ENCODE measurements at regions not wholly inside any gene's neighbourhood (a gene's known extent, or its start where the extent isn't known, plus 50 kb on each side); places are given as distances from the start of the nearest gene placed in this dataset.

DNA sequence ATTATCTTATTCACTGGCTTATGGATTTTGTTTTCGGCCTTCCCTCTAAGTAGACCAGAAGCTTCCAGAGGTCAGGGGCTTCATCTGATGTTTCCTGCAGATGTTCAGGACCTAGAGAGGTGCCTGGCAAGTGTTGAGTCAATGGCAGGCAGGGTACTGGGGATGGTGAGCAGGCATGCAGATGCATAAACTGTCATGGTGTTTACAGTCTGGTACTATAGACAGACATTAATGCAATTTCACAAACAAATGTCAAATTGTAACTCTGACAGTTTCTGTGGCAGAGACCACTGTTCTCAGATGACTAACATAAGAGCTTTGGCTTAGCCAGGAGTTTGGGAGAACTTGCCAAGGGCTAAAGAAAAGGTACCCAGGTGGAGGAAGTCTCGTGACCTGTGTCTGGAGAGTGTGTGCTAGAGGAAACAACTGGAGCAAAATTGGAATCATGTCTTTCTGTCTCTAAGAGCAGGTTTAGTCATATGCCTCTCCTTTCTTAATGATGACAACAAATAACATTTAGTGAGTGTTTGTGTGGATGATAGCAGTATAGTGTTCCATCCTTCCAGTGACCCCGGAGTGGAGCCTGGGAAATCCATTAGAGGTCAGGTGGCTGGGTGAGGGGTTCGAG, 53.7 kb upstream of the TRAK1 start:
- DNase-seq (ENCODE audit: low spot score) = no peak

DNA sequence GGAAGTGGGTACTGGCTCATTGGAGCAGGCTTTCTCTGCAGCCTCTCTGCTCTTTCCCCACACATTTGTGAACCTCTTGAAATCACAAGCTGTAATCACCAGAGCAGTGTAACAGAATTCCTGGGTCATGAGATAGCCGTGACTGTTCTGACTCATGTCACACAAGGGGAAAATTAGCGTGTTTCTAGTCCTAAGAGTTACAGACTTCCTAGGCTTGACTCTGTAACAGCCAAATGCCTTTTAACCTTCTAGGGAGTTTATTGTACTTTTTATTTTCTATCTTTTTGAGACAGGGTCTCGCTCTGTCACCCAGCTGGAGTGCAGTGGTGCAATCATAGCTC, 54.7 kb upstream of the TRAK1 start:
- peak; percentile 79 for DNase-seq (ENCODE audit: low spot score)

GRCh38 chr3:42035816-42036482, 55.2 kb upstream of the TRAK1 start:
- no peak for DNase-seq (ENCODE audit: low spot score)

DNA sequence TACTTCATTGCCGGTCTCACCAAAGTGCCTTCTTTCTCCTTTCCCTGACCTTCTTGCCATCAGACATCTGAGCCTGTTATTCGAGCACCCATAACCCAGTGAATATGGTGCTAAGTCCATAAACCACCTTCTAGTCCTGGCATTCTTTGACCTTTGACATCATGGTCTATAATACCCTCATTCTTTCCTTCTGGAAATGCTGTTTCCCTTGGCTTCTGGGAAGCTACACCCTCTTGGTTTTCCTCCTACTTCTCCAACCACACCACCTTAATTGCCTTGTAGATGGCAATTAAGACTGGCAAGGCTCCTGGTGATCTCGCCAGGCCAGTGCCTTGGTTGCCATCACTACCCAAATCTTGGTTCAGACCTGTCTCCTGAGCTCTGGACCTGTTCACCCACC, 56.1 kb upstream of the TRAK1 start:
- no peak for DNase-seq (ENCODE audit: low spot score)

GRCh38 chr3:42033741-42034140, 57.4 kb upstream of the TRAK1 start:
- DNase-seq (ENCODE audit: low spot score) = no peak

DNA sequence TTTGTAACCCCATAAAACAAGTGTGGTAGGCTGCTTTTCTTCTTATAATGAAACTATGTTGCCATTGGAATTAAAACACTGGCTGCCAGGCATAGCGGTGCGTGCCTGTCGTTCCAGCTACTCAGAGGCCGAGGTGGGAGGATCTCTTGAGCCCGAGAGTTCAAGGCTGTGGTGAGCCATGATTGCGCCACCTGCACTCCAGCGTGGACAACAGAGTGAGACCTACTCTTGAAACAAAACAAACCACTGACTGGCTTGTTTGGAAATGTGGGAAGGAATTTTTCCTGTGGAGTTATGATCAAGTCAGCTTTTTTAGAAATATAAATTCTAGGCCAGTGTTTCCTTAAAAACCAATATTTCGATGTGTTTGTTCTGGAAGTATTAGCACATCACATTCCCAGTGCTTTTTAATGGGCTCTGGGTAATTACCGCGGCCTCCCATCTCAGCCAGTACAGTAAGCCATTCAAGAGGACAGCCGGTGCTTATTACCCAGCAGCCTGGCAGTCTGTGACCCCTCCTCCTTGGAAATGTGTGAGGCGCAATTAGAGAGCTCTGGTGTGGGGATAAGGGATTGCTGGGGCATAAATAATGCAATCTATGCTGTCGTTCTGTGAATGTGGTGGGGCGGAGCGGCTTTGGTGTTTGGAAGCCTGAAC, 58.3 kb upstream of the TRAK1 start:
- DNase-seq (ENCODE audit: low spot score) = peak; percentile 39

DNA sequence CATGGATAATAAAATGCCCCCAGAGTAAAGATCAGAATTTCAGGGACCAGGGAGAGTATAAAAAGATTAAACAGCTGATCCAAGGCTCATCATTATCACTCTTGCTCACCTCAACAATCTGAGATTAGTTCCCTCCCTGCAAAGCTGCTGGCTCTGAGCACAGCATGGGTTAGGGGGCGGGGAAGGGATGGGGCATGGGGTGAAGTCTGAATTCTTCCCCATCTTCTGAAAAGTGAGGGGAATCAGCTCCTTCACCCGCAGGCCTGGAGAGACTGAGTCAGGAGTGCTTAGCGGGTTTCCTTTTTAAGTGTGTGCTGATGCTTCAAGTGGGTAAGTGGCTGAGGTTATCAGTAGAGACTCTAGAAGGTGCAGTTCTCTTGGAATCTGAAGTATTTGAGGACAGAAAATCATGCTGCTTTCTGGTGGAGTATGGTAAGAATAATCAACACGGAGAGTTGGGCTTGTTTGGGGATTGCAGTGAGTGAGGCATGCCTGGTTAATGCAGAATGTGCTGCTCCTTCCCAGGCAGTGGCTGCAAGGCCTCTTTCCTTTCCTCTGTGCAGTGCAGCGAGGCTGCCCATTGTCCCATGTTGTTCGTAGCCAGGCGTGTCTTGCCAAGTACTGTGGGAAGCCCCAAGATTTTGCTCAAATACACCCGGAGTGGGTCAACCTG, 59.2 kb upstream of the TRAK1 start:
- DNase-seq (ENCODE audit: low spot score) = no peak

GRCh38 chr3:42028474-42028873, 62.7 kb upstream of the TRAK1 start:
- DNase-seq (ENCODE audit: low spot score) = no peak

DNA sequence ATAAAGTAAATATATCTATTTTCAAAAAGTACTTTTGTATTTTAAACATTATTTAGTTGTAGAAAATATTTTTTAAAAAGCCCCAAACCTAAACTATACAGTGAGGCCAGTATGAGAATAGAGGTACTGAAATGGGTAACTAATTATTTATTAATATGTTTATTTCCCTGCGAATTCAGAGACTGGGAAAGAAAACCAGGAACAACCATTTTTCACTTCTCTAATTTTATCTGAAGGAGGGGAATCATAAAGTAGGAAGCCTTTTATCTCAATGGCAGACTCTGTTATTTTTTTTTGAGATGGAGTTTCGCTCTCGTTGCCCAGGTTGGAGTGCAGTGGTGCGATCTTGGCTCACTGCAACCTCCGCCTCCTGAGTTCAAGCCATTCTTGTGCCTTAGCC, 63.6 kb upstream of the TRAK1 start:
- DNase-seq (ENCODE audit: low spot score) = no peak

DNA sequence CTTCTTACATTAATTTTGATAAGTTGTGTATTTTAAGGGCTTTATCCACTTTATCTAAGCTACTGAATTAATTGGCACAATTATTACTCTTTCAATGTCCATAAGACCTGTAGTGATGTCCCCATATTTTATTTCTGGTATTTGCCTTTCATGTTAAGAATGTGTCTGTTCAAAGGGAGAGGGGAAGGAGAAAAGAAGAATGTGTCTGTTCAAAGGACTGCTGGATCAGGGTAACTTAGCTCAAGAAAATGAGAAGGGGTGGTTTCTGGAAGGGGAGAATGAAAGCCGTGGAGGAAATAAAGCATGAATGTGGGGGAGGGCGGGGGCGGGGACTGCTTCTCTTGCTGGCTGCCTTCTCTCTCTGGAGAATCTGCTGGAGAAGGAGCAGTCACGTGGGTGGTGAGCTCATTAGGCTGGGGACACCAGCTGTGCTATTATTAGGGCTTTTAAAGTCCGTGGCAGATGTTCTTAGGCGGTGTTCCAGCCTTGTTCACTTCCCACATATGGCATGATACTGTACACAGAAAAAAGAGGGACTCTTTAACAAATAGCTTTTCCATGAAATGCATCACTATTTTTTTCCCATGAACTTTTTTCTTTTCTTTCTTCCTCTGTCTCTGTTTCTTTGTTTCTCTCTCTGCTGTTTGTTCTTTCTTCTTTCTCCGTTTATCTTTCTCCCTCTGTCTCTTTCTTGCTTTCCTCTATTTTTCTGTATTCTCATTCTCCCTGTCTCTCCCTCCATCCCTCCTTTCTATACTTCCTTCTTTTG, 63.7 kb upstream of the ULK4 start:
- peak; percentile 87 for DNase-seq (ENCODE audit: low spot score)

- no peak for DNase-seq (ENCODE audit: low spot score)
Measured at GRCh38 chr3:42024591-42025351, 62.9 kb upstream of the ULK4 start.

- DNase-seq (ENCODE audit: low spot score) = no peak
Measured at GRCh38 chr3:42023380-42023779, 61.5 kb upstream of the ULK4 start.

DNA sequence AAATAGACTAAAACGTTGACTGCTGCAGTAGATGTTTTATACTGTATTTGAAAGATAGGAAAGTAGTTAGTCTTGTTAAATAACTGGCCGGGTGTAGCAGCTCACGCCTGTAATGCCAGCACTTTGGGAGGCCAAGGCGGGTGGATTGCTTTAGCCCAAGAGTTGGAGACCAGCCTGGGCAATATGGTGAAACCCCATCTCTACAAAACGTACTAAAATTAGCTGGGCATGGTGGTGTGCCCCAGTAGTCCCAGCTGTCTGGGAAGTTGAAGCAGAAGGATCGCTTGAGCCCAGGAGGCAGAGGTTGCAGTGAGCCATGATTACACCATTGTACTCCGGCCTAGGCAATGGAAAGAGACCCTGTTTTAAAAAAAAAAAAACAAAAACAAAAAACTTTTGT, 60.5 kb upstream of the ULK4 start:
- DNase-seq (ENCODE audit: low spot score) = no peak

- peak; percentile 54 for DNase-seq (ENCODE audit: low spot score)
Measured at GRCh38 chr3:42020684-42021307, 58.9 kb upstream of the ULK4 start.

GRCh38 chr3:42019953-42020260, 58.0 kb upstream of the ULK4 start:
- DNase-seq (ENCODE audit: low spot score) = no peak

DNA sequence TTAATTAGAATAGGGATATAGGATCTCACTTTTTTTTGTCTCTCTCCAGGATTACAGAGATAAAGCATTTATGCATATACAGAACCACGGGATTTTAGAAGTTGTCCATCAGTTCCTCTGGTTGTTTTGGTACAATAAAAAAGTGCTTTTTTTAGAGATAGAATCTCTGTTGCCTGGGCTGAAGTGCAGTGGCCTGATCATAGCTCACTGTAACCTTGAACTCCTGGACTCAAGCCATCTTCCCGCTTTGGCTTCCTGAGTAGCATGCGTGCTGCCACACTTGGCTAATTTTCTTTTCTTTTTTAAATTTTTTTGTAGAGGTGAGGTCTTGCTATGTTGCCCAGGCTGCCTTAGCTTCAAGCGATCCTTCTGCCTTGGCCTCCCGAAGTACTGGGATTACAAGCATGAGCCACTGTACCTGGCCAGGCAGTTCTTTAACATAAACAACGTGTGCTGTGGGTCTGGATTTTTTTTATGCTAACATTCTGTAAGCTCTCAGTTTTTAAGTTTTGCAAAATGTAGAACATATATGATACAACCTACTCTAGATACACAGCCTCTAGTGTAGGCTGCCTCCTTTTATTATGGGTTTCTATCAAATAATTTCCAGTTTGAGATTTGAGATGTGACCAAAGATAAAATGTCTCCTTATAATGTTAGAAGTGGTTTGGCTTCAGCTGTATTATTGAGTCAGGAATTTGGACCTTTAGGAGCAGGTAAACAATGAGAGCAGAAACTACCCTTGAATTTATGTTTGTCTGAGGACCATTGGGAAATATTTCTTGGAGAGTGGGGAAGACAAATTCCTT, 57.4 kb upstream of the ULK4 start:
- no peak for DNase-seq (ENCODE audit: low spot score)

DNA sequence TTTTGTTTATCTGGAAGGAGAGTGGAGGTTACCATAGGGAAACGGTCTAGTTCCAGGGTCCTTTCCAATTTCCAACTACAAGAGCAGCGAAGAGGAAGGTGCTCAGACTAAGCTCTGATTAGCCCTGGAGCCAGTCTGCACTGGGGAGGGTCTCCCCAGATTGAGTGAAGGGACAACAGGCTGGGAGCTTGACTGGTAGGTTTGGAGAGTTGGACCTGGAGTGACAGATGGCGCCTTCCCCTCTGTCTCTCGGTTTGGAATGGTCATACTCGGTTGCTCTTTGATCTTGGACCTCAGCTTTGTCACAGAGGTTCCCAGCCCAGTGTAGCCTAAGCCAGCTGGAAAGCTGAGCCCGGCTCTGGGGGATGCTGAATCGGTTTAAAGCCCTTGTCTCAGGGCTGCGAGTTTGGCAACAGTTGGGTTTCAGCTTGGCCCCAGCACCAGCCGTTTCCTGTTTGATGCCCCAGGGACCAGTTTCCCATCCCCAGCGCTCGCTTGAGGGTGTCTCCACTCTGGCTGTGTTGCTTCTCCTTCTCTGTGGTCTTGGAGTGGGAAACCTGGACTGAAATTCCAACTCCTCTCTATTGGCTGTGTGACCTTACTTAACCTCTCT, 53.1 kb upstream of the ULK4 start:
- peak; percentile 44 for DNase-seq (ENCODE audit: low spot score)

DNA sequence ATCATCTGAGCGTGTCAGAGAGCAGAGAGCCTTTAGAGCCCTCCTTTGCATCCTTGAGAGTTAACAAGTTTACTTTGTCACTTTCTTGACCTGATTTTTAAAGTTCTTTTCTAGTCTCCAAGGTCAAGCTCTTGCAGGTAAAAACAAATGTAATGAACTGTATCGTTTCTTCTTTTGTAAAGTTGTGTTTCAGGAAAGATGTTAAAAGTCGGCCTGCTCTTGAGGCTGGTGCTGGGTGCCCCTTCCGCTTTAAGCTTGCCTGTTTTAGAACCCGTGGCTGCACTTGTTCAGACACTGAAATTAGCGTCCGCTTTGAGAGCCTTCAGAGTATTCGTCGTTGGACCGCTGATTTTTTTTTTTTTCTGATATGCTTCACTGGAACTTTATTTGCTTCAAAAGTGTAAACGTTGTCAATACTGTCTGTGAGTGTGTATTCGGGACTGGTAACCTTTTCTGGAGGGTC, 52.6 kb upstream of the ULK4 start:
- DNase-seq (ENCODE audit: low spot score) = no peak

DNA sequence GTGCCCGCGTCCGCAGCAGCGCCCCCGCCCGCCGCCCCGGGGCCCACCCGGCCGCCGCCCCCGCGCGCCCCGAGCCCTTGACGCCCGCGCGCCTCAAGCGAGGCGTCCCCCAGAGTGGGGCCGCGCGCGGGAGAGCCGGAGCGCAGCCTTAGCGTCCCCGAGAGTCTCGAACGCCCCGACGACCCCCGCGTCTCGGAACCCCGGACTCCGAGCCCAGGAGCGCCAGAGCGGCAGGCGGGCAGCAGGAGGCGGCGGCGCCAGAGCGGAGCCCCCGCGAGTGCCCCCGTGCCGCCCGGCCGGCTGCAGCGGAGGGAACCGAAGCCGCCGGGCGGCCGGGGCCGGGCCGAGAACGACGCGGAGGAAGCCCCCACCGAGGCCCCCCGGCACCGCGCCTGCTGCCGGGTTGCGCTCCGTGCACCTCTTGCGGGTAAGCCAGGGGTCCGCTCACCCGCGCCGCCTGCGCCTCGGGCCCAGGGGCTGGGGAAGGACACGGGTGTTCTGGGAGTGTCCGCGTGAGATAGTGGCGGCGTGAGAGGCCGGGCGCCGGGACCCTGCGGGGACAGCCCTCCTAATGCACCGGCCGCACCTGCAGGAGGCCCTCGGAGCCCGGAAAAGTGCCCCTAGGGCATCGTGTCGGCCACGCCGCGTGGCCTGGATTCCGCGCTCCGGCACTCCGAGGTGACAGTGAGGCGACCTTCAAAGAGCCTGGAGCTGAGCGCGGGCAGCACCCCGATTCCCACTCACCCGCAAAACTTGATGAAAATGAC, 52.0 kb upstream of the ULK4 start:
- peak; percentile 56 for DNase-seq (ENCODE audit: low spot score)
